HCT116 (cell line): ENCODE measurements at regions not wholly inside any gene's neighbourhood (a gene's known extent, or its start where the extent isn't known, plus 50 kb on each side); places are given as distances from the start of the nearest gene placed in this dataset.

ENCODE experiments used
- EGR1 ChIP-seq: IDR thresholded peaks from 2 replicates; pipeline ENCODE4 v1.6.1; 2012; ENCODE audit warnings: low read depth
- EZH2 ChIP-seq: fragments of 200-600 bp; sonication (generic); IDR thresholded peaks from 2 replicates; pipeline ENCODE4 v1.6.1; 2017; ENCODE audit warnings: antibody characterized with exemption, mixed run types
- EZH2phosphoT487 ChIP-seq: fragments of 200-600 bp; IDR thresholded peaks from 2 replicates; pipeline ENCODE4 v1.6.1; 2018; ENCODE audit warnings: antibody characterized with exemption, borderline replicate concordance
- JUND ChIP-seq: IDR thresholded peaks from 2 replicates; pipeline ENCODE4 v1.6.1; 2012
- POLR2A ChIP-seq: IDR thresholded peaks from 2 replicates; pipeline ENCODE4 v1.7.0; 2011; ENCODE audit warnings: borderline replicate concordance; ENCODE audit not compliant: insufficient read depth, insufficient read length; ENCODE audit errors: extremely low read depth
- POLR2AphosphoS5 ChIP-seq: IDR thresholded peaks from 2 replicates; pipeline ENCODE4 v1.6.1; 2011; ENCODE audit warnings: mild to moderate bottlenecking, low read depth, low read length, moderate library complexity
- SP1 ChIP-seq: IDR thresholded peaks from 2 replicates; pipeline ENCODE4 v1.6.1; 2012; ENCODE audit warnings: low read depth
- SRF ChIP-seq: IDR thresholded peaks from 2 replicates; pipeline ENCODE4 v1.6.1; 2012; ENCODE audit warnings: low read depth
- TCF7L2 ChIP-seq: IDR thresholded peaks from 2 replicates; pipeline ENCODE4 v1.7.0; 2011; ENCODE audit warnings: borderline replicate concordance, inconsistent platforms; ENCODE audit not compliant: insufficient read depth, insufficient read length; ENCODE audit errors: extremely low read depth
- YY1 ChIP-seq: IDR thresholded peaks from 2 replicates; pipeline ENCODE4 v1.6.1; 2011; ENCODE audit warnings: low read length, low read depth, moderate library complexity, mild to moderate bottlenecking; ENCODE audit not compliant: insufficient replicate concordance; ENCODE audit errors: extremely low read depth
- TF ChIP-seq, protein P1 (sequence below), 3 experiments: fragments of 200-600 bp in 1 of 3; sonication (generic) in 1 of 3; IDR thresholded peaks in 2 of 3; conservative IDR thresholded peaks in 1 of 3; 2 replicates each; pipeline ENCODE4 v1.5.1; 2012 to 2017; ENCODE audit warnings: low read depth in 2 of 3, low read length in 2 of 3, antibody characterized with exemption in 1 of 3, borderline replicate concordance in 1 of 3, control low read depth in 1 of 3, mild to moderate bottlenecking in 1 of 3, mixed read lengths in 1 of 3, mixed run types in 1 of 3, moderate library complexity in 1 of 3; ENCODE audit not compliant: insufficient read depth in 1 of 3
- TF ChIP-seq, protein P2 (sequence below): IDR thresholded peaks from 2 replicates; pipeline ENCODE4 v1.6.1; 2011; ENCODE audit warnings: mild to moderate bottlenecking, low read length, moderate library complexity; ENCODE audit not compliant: insufficient replicate concordance; ENCODE audit errors: extremely low read depth

DNA sequence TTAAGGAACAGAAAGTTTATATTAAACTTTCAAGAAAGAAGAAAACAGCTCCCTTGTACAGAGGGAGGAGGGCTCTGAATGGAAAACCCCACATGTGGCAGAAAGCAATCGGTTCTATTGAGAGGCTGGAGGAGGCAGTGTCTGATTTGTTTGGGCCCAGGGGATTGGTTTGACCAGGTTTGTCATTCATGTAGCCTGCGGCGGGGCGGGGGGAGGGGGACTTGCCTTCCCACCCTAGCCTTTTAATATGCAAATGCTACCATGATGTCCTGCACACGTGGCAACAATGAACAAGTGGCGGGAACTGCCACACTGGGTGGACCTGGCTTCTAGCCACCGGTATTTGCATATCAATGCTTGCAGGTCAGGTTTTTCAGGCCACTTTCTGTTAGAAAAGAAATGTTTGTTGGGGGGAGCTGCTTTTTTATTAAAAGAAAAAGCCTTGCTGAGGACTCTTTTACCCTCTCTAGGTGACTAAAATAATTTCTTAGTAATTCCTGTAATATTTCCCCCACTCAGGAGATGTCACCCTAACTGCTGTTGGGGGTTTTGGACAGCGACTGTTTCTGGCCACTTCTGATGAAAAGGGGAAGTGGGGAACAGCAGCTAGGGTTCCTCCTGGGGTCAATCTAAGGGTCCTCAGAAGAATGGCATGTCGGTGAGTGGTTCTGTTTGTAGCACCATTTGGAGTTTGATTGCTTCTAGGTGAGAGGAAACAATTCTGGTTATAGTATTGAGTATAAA is 691.2 kb downstream of the TBL1XR1 start:
- TF ChIP-seq, protein P1, sequence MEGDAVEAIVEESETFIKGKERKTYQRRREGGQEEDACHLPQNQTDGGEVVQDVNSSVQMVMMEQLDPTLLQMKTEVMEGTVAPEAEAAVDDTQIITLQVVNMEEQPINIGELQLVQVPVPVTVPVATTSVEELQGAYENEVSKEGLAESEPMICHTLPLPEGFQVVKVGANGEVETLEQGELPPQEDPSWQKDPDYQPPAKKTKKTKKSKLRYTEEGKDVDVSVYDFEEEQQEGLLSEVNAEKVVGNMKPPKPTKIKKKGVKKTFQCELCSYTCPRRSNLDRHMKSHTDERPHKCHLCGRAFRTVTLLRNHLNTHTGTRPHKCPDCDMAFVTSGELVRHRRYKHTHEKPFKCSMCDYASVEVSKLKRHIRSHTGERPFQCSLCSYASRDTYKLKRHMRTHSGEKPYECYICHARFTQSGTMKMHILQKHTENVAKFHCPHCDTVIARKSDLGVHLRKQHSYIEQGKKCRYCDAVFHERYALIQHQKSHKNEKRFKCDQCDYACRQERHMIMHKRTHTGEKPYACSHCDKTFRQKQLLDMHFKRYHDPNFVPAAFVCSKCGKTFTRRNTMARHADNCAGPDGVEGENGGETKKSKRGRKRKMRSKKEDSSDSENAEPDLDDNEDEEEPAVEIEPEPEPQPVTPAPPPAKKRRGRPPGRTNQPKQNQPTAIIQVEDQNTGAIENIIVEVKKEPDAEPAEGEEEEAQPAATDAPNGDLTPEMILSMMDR (IDR thresholded peaks at IDR 0.05 in 2 of 3, conservative IDR thresholded peaks at IDR 0.05 in 1 of 3; ENCODE audit: borderline replicate concordance in 1 of 3, insufficient read depth in 1 of 3, low read depth in 2 of 3, low read length in 2 of 3): no peak
- TF ChIP-seq POLR2A: no peak
- TF ChIP-seq POLR2AphosphoS5: no peak
- no peak for TF ChIP-seq SP1
- TF ChIP-seq JUND: no peak
- TF ChIP-seq EZH2: no peak
- TF ChIP-seq YY1: no peak
- TF ChIP-seq, protein P2, sequence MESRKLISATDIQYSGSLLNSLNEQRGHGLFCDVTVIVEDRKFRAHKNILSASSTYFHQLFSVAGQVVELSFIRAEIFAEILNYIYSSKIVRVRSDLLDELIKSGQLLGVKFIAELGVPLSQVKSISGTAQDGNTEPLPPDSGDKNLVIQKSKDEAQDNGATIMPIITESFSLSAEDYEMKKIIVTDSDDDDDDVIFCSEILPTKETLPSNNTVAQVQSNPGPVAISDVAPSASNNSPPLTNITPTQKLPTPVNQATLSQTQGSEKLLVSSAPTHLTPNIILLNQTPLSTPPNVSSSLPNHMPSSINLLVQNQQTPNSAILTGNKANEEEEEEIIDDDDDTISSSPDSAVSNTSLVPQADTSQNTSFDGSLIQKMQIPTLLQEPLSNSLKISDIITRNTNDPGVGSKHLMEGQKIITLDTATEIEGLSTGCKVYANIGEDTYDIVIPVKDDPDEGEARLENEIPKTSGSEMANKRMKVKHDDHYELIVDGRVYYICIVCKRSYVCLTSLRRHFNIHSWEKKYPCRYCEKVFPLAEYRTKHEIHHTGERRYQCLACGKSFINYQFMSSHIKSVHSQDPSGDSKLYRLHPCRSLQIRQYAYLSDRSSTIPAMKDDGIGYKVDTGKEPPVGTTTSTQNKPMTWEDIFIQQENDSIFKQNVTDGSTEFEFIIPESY: no peak
- TF ChIP-seq EGR1: no peak
- TF ChIP-seq TCF7L2: no peak
- no peak for TF ChIP-seq EZH2phosphoT487
- no peak for TF ChIP-seq SRF
